ENCODE measurements at regions not wholly inside any gene's neighbourhood (a gene's known extent, or its start where the extent isn't known, plus 50 kb on each side); places are given as distances from the start of the nearest gene placed in this dataset.

GRCh38 chr6:120913486-120913885 lies 420.8 kb downstream of the TBC1D32 start:
- WGBS (ENCODE audit: low lambda C conversion rate): 2% methylated on average over 1 of the region's 1 CpG
- H3K4me1 ChIP-seq (ENCODE audit: control insufficient read depth in 1 of 2, insufficient read depth in 2 of 2, low read depth in 1 of 2, low read length in 1 of 2): no peaks in the 10 kb centered on the region
- POLR2A ChIA-PET: no interaction called here
- H3K36me3 ChIP-seq (replicated peaks in 1 of 2; ENCODE audit: control insufficient read depth in 1 of 2, insufficient read depth in 2 of 2, low read length in 1 of 2): no peaks in the 10 kb centered on the region
- H4K20me1 ChIP-seq (ENCODE audit: insufficient read depth): no peaks in the 10 kb centered on the region
- H3K27ac ChIP-seq (ENCODE audit: low read depth in 2 of 2, low read length in 1 of 2): no peak overlapping the region
- H3K9me2 ChIP-seq: no peaks in the 10 kb centered on the region
- CTCF ChIA-PET: no interaction called here
- TF ChIP-seq RXRA (IDR thresholded peaks at IDR 0.05; ENCODE audit: borderline replicate concordance, low read depth) (no peak), USF1 (IDR thresholded peaks at IDR 0.05; ENCODE audit: borderline replicate concordance, low read depth) (no peak), GABPA (IDR thresholded peaks at IDR 0.05; ENCODE audit: low read depth) (no peak), JUND (IDR thresholded peaks at IDR 0.05) (no peak), TEAD4 (IDR thresholded peaks at IDR 0.05; ENCODE audit: borderline replicate concordance, insufficient read depth) (no peak), SIN3A (IDR thresholded peaks at IDR 0.05; ENCODE audit: borderline replicate concordance, low read depth, low read length) (no peak), NFIC (IDR thresholded peaks at IDR 0.05; ENCODE audit: borderline replicate concordance) (no peak), TCF12 (IDR thresholded peaks at IDR 0.05) (no peak), FOXJ3 (CRISPR knock-in tag; IDR thresholded peaks at IDR 0.05) (no peak), CHD2 (IDR thresholded peaks at IDR 0.05; ENCODE audit: low read length, partially characterized antibody) (no peak), GATA2 (CRISPR knock-in tag; IDR thresholded peaks at IDR 0.05) (no peak), MEF2A (IDR thresholded peaks at IDR 0.05; ENCODE audit: borderline replicate concordance, low read depth) (no peak), USF2 (IDR thresholded peaks at IDR 0.05; ENCODE audit: borderline replicate concordance, low read depth, low read length) (no peak), ELF1 (IDR thresholded peaks at IDR 0.05) (no peak), POLR2AphosphoS5 (IDR thresholded peaks at IDR 0.05; ENCODE audit: low read depth, low read length) (no peak)
- TF ChIP-seq, protein P1, sequence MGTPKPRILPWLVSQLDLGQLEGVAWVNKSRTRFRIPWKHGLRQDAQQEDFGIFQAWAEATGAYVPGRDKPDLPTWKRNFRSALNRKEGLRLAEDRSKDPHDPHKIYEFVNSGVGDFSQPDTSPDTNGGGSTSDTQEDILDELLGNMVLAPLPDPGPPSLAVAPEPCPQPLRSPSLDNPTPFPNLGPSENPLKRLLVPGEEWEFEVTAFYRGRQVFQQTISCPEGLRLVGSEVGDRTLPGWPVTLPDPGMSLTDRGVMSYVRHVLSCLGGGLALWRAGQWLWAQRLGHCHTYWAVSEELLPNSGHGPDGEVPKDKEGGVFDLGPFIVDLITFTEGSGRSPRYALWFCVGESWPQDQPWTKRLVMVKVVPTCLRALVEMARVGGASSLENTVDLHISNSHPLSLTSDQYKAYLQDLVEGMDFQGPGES (IDR thresholded peaks at IDR 0.05; ENCODE audit: low read depth, low read length): no peak
- TF ChIP-seq, protein P2, sequence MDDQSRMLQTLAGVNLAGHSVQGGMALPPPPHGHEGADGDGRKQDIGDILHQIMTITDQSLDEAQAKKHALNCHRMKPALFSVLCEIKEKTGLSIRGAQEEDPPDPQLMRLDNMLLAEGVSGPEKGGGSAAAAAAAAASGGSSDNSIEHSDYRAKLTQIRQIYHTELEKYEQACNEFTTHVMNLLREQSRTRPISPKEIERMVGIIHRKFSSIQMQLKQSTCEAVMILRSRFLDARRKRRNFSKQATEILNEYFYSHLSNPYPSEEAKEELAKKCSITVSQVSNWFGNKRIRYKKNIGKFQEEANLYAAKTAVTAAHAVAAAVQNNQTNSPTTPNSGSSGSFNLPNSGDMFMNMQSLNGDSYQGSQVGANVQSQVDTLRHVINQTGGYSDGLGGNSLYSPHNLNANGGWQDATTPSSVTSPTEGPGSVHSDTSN (IDR thresholded peaks at IDR 0.05): no peak
- TF ChIP-seq, protein P3, sequence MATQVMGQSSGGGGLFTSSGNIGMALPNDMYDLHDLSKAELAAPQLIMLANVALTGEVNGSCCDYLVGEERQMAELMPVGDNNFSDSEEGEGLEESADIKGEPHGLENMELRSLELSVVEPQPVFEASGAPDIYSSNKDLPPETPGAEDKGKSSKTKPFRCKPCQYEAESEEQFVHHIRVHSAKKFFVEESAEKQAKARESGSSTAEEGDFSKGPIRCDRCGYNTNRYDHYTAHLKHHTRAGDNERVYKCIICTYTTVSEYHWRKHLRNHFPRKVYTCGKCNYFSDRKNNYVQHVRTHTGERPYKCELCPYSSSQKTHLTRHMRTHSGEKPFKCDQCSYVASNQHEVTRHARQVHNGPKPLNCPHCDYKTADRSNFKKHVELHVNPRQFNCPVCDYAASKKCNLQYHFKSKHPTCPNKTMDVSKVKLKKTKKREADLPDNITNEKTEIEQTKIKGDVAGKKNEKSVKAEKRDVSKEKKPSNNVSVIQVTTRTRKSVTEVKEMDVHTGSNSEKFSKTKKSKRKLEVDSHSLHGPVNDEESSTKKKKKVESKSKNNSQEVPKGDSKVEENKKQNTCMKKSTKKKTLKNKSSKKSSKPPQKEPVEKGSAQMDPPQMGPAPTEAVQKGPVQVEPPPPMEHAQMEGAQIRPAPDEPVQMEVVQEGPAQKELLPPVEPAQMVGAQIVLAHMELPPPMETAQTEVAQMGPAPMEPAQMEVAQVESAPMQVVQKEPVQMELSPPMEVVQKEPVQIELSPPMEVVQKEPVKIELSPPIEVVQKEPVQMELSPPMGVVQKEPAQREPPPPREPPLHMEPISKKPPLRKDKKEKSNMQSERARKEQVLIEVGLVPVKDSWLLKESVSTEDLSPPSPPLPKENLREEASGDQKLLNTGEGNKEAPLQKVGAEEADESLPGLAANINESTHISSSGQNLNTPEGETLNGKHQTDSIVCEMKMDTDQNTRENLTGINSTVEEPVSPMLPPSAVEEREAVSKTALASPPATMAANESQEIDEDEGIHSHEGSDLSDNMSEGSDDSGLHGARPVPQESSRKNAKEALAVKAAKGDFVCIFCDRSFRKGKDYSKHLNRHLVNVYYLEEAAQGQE (IDR thresholded peaks at IDR 0.05; ENCODE audit: low read depth, low read length): no peak
- TF ChIP-seq, protein P4, sequence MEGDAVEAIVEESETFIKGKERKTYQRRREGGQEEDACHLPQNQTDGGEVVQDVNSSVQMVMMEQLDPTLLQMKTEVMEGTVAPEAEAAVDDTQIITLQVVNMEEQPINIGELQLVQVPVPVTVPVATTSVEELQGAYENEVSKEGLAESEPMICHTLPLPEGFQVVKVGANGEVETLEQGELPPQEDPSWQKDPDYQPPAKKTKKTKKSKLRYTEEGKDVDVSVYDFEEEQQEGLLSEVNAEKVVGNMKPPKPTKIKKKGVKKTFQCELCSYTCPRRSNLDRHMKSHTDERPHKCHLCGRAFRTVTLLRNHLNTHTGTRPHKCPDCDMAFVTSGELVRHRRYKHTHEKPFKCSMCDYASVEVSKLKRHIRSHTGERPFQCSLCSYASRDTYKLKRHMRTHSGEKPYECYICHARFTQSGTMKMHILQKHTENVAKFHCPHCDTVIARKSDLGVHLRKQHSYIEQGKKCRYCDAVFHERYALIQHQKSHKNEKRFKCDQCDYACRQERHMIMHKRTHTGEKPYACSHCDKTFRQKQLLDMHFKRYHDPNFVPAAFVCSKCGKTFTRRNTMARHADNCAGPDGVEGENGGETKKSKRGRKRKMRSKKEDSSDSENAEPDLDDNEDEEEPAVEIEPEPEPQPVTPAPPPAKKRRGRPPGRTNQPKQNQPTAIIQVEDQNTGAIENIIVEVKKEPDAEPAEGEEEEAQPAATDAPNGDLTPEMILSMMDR (IDR thresholded peaks at IDR 0.05): no peak
- H3K9me3 ChIP-seq: no peaks in the 10 kb centered on the region
- H3K79me2 ChIP-seq (ENCODE audit: insufficient read depth): no peaks in the 10 kb centered on the region
- H3K4me3 ChIP-seq (ENCODE audit: low read depth in 2 of 2, low read length in 1 of 2): no peak overlapping the region
- no peak overlapping the region for H3K4me2 ChIP-seq
- H2AFZ ChIP-seq (ENCODE audit: low read depth): no peak overlapping the region
- DNase-seq: no peak
- no peaks in the 10 kb centered on the region for H3F3A ChIP-seq (replicated peaks; ENCODE audit: insufficient read depth)
- H3K9ac ChIP-seq: no peak overlapping the region
- no peaks in the 10 kb centered on the region for H3K27me3 ChIP-seq (ENCODE audit: insufficient read depth)
